Lower leg skin (tissue), 4 donors: ENCODE measurements at regions not wholly inside any gene's neighbourhood (a gene's known extent, or its start where the extent isn't known, plus 50 kb on each side); places are given as distances from the start of the nearest gene placed in this dataset.

Experiments used
- DNase-seq, 2 donors: peaks; one replicate each; pipeline ENCODE4 v3.0.0-alpha.2; 2019; ENCODE audit warnings: low spot score in 2 of 2
- H3K4me3 ChIP-seq: fragments of 200-600 bp; sonication (generic); 2 replicates; pipeline ENCODE4 v1.5.1; 2017; ENCODE audit warnings: mild to moderate bottlenecking, low read depth; ENCODE audit not compliant: poor library complexity, severe bottlenecking
- POLR2A ChIP-seq, 2 donors: fragments of 450-650 bp; IDR thresholded peaks; one replicate each; pipeline ENCODE4 v1.6.1; 2016 to 2017; ENCODE audit warnings: antibody characterized with exemption in 2 of 2, mild to moderate bottlenecking in 1 of 2, moderate library complexity in 1 of 2
- WGBS, 2 donors: methylation state at CpG; one replicate each; pipeline ENCODE4 v1.1.5; 2018; 5-methylcytosine and 5-hydroxymethylcytosine counted together
- intact Hi-C: fragments of 100-400 bp; cut with DNase I; formaldehyde crosslinking; loops from one replicate; pipeline ENCODE4 v1.15.0; 2023; ENCODE audit warnings: low total_unique reads
- TF ChIP-seq, protein P1 (sequence below), 3 donors: fragments of 450-650 bp; IDR thresholded peaks; one replicate each; pipeline ENCODE4 v1.5.1; 2016; ENCODE audit warnings: antibody characterized with exemption in 3 of 3, mild to moderate bottlenecking in 3 of 3, moderate library complexity in 2 of 3

- no peak overlapping the region for H3K4me3 ChIP-seq
- no peak for DNase-seq
- intact Hi-C loops, result no loop called here
- WGBS, 2 donors, result 84 to 88% methylated on average over 3 of the region's 3 CpGs
- TF ChIP-seq, protein P1, sequence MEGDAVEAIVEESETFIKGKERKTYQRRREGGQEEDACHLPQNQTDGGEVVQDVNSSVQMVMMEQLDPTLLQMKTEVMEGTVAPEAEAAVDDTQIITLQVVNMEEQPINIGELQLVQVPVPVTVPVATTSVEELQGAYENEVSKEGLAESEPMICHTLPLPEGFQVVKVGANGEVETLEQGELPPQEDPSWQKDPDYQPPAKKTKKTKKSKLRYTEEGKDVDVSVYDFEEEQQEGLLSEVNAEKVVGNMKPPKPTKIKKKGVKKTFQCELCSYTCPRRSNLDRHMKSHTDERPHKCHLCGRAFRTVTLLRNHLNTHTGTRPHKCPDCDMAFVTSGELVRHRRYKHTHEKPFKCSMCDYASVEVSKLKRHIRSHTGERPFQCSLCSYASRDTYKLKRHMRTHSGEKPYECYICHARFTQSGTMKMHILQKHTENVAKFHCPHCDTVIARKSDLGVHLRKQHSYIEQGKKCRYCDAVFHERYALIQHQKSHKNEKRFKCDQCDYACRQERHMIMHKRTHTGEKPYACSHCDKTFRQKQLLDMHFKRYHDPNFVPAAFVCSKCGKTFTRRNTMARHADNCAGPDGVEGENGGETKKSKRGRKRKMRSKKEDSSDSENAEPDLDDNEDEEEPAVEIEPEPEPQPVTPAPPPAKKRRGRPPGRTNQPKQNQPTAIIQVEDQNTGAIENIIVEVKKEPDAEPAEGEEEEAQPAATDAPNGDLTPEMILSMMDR (IDR thresholded peaks at IDR 0.05), result no peak
- no peak for TF ChIP-seq POLR2A (IDR thresholded peaks at IDR 0.05)
Measured at GRCh38 chr9:1115370-1115769, 65.2 kb downstream of the DMRT2 start.

- intact Hi-C loops, result no loop called here
- no peak for TF ChIP-seq POLR2A (IDR thresholded peaks at IDR 0.05)
- TF ChIP-seq, protein P1 (IDR thresholded peaks at IDR 0.05), result no peak
- H3K4me3 ChIP-seq, result no peak overlapping the region
- no peak for DNase-seq
- 83 to 93% methylated on average over 1 of the region's 1 CpG for WGBS, 2 donors
Measured at GRCh38 chr9:1117439-1117838, 67.3 kb downstream of the DMRT2 start.

GRCh38 chr9:1120500-1121165 is 70.5 kb downstream of the DMRT2 start:
- TF ChIP-seq, protein P1 (IDR thresholded peaks at IDR 0.05), result no peak
- TF ChIP-seq POLR2A (IDR thresholded peaks at IDR 0.05), result no peak
- intact Hi-C loops, result no loop called here
- H3K4me3 ChIP-seq, result no peak overlapping the region
- WGBS, 2 donors, result 49 to 64% methylated on average over 6 of the region's 6 CpGs
- DNase-seq, result no peak

- TF ChIP-seq, protein P1 (IDR thresholded peaks at IDR 0.05), result no peak
- no peak for TF ChIP-seq POLR2A (IDR thresholded peaks at IDR 0.05)
- no peak for DNase-seq
- intact Hi-C loops, result no loop called here
- 39 to 53% methylated on average over 2 of the region's 2 CpGs for WGBS, 2 donors
- H3K4me3 ChIP-seq, result no peak overlapping the region
Measured at GRCh38 chr9:1125741-1126140, 75.6 kb downstream of the DMRT2 start.

DNA sequence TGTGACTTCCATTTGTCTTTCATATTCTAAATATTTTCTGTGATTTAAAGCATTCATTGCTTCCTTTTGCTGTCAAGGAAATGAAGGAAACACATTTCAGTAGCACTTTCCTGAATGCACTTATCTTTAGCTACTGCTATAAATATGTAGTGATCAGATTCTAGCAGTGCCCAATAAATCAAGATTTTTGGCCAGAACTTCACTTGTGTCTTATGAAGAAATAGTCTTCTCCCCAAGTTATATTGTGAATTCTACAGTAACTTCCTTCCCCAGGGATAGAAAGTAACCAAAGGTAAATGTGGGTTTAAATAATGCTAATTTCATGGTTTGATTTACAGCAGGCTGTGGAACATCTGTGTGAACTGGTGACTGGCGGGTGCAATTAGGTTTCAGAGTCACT is 77.9 kb downstream of the DMRT2 start:
- no peak for TF ChIP-seq POLR2A (IDR thresholded peaks at IDR 0.05)
- TF ChIP-seq, protein P1 (IDR thresholded peaks at IDR 0.05), result no peak
- intact Hi-C loops, result no loop called here
- H3K4me3 ChIP-seq, result no peak overlapping the region
- no peak for DNase-seq
- 73 to 75% methylated on average over 1 of the region's 1 CpG for WGBS, 2 donors

- no peak for DNase-seq
- no peak for TF ChIP-seq POLR2A (IDR thresholded peaks at IDR 0.05)
- H3K4me3 ChIP-seq, result no peak overlapping the region
- WGBS, 2 donors, result 30 to 49% methylated on average over 4 of the region's 4 CpGs
- intact Hi-C loops, result no loop called here
Measured at GRCh38 chr9:1129382-1129781, 79.2 kb downstream of the DMRT2 start.
